H9 (cell line): ENCODE measurements at regions not wholly inside any gene's neighbourhood (a gene's known extent, or its start where the extent isn't known, plus 50 kb on each side); places are given as distances from the start of the nearest gene placed in this dataset.

Experiments used
- DNase-seq: peaks from one replicate; pipeline ENCODE4 v3.0.0-alpha.2; 2017
- H2AFZ ChIP-seq: one replicate; pipeline ENCODE4 v1.6.1; 2013; ENCODE audit warnings: mild to moderate bottlenecking, low read length, control low read depth, moderate library complexity
- H2AK5ac ChIP-seq: 2 replicates; pipeline ENCODE4 v1.6.1; 2013; ENCODE audit warnings: low read length, control low read depth, mixed read lengths; ENCODE audit not compliant: insufficient read length
- H2BK120ac ChIP-seq: one replicate; pipeline ENCODE4 v1.6.1; 2013; ENCODE audit warnings: low read depth, mild to moderate bottlenecking, low read length, control low read depth, inconsistent platforms; ENCODE audit not compliant: poor library complexity, severe bottlenecking
- H2BK12ac ChIP-seq: 2 replicates; pipeline ENCODE4 v1.6.1; 2013; ENCODE audit warnings: low read length, control low read depth, mixed read lengths, low read depth; ENCODE audit not compliant: insufficient read length
- H2BK15ac ChIP-seq: 2 replicates; pipeline ENCODE4 v1.6.1; 2013; ENCODE audit warnings: low read depth, low read length, control low read depth
- H2BK20ac ChIP-seq: one replicate; pipeline ENCODE4 v1.6.1; 2013; ENCODE audit warnings: low read depth, mild to moderate bottlenecking, low read length, control low read depth, inconsistent platforms; ENCODE audit not compliant: poor library complexity, severe bottlenecking
- H2BK5ac ChIP-seq: 2 replicates; pipeline ENCODE4 v1.6.1; 2013; ENCODE audit warnings: low read length, control low read depth, mixed read lengths; ENCODE audit not compliant: insufficient read length
- H3K14ac ChIP-seq: 2 replicates; pipeline ENCODE4 v1.6.1; 2013; ENCODE audit warnings: low read length, control low read depth; ENCODE audit not compliant: insufficient read depth
- H3K18ac ChIP-seq: 2 replicates; pipeline ENCODE4 v1.6.1; 2013; ENCODE audit warnings: low read depth, mild to moderate bottlenecking, mixed read lengths, low read length, control low read depth; ENCODE audit not compliant: insufficient read length
- H3K23ac ChIP-seq: 2 replicates; pipeline ENCODE4 v1.6.1; 2013; ENCODE audit warnings: low read length, control low read depth, mixed read lengths, low read depth; ENCODE audit not compliant: insufficient read length
- H3K23me2 ChIP-seq: 2 replicates; pipeline ENCODE4 v1.6.1; 2013; ENCODE audit warnings: low read depth, mild to moderate bottlenecking, mixed read lengths, low read length, control low read depth; ENCODE audit not compliant: insufficient read length, poor library complexity, severe bottlenecking
- H3K27ac ChIP-seq: 2 replicates; pipeline ENCODE4 v1.5.1; 2013; ENCODE audit warnings: low read length, control low read depth, mixed read lengths, low read depth; ENCODE audit not compliant: insufficient read length
- H3K27me3 ChIP-seq: 2 replicates; pipeline ENCODE4 v1.6.1; 2013; ENCODE audit warnings: low read length, control low read depth, inconsistent platforms; ENCODE audit not compliant: insufficient read depth
- H3K4ac ChIP-seq: 2 replicates; pipeline ENCODE4 v1.6.1; 2013; ENCODE audit warnings: low read depth, mild to moderate bottlenecking, control low read depth, inconsistent platforms, low read length, moderate library complexity
- H3K4me1 ChIP-seq: 2 replicates; pipeline ENCODE4 v1.6.1; 2013; ENCODE audit warnings: low read length, control low read depth, inconsistent platforms; ENCODE audit not compliant: insufficient read depth
- H3K4me2 ChIP-seq: 2 replicates; pipeline ENCODE4 v1.6.1; 2013; ENCODE audit warnings: low read length, control low read depth, mixed read lengths; ENCODE audit not compliant: insufficient read length, insufficient read depth
- H3K56ac ChIP-seq: 2 replicates; pipeline ENCODE4 v1.6.1; 2013; ENCODE audit warnings: low read depth, mild to moderate bottlenecking, mixed read lengths, low read length, control low read depth; ENCODE audit not compliant: insufficient read length
- H3K79me1 ChIP-seq: 2 replicates; pipeline ENCODE4 v1.6.1; 2013; ENCODE audit warnings: low read depth, mild to moderate bottlenecking, moderate library complexity, low read length, control low read depth, inconsistent platforms; ENCODE audit not compliant: insufficient read depth, poor library complexity, severe bottlenecking
- H3K79me2 ChIP-seq: 2 replicates; pipeline ENCODE4 v1.6.1; 2013; ENCODE audit warnings: low read length, control low read depth, inconsistent platforms; ENCODE audit not compliant: insufficient read depth
- H3K9ac ChIP-seq: 2 replicates; pipeline ENCODE4 v1.6.1; 2013; ENCODE audit warnings: low read length, control low read depth, mixed read lengths; ENCODE audit not compliant: insufficient read length; ENCODE audit errors: extremely low read depth
- H3K9me3 ChIP-seq: one replicate; pipeline ENCODE4 v1.6.1; 2013; ENCODE audit warnings: low read depth, low read length, inconsistent platforms; ENCODE audit not compliant: control insufficient read depth
- H3T11ph ChIP-seq: one replicate; pipeline ENCODE4 v1.6.1; 2013; ENCODE audit warnings: mild to moderate bottlenecking, low read length, control low read depth, inconsistent platforms
- H4K20me1 ChIP-seq: one replicate; pipeline ENCODE4 v1.6.1; 2013; ENCODE audit not compliant: control insufficient read depth, insufficient read length, insufficient read depth
- H4K5ac ChIP-seq: 2 replicates; pipeline ENCODE4 v1.6.1; 2013; ENCODE audit warnings: low read depth, mild to moderate bottlenecking, mixed read lengths, low read length, control low read depth; ENCODE audit not compliant: insufficient read length
- H4K8ac ChIP-seq: replicated peaks from 2 replicates; pipeline ENCODE4 v1.6.1; 2013; ENCODE audit warnings: low read length, control low read depth, mixed read lengths, low read depth; ENCODE audit not compliant: insufficient read length
- H4K91ac ChIP-seq: 2 replicates; pipeline ENCODE4 v1.6.1; 2013; ENCODE audit warnings: low read depth, mild to moderate bottlenecking, moderate library complexity, mixed read lengths, low read length, control low read depth; ENCODE audit not compliant: insufficient read length
- H3K27ac Mint-ChIP-seq, 3 experiments: 2 replicates in 2 of 3; 3 replicates in 1 of 3; pipeline ENCODE4 v1.8.0; 2020 to 2021; ENCODE audit warnings: mixed read lengths in 3 of 3, mild to moderate bottlenecking in 1 of 3, moderate library complexity in 1 of 3
- H3K27me3 Mint-ChIP-seq: 2 replicates; pipeline ENCODE4 v1.8.0; 2021; ENCODE audit warnings: low read depth, mild to moderate bottlenecking, moderate library complexity, mixed read lengths
- H3K36me3 Mint-ChIP-seq, 3 experiments: 2 replicates in 2 of 3; 3 replicates in 1 of 3; pipeline ENCODE4 v1.8.0; 2020 to 2021; ENCODE audit warnings: low read depth in 3 of 3, mixed read lengths in 3 of 3; ENCODE audit not compliant: insufficient read depth in 1 of 3
- H3K4me1 Mint-ChIP-seq, 2 experiments: 2 replicates each; pipeline ENCODE4 v1.8.0; 2020; ENCODE audit warnings: mixed read lengths in 2 of 2
- H3K4me3 Mint-ChIP-seq, 2 experiments: 2 replicates in 1 of 2; 3 replicates in 1 of 2; pipeline ENCODE4 v1.8.0; 2020 to 2021; ENCODE audit warnings: mild to moderate bottlenecking in 2 of 2, mixed read lengths in 2 of 2, moderate library complexity in 1 of 2
- H3K9me3 Mint-ChIP-seq, 2 experiments: 2 replicates in 1 of 2; 3 replicates in 1 of 2; pipeline ENCODE4 v1.8.0; 2020; ENCODE audit warnings: mild to moderate bottlenecking in 2 of 2, mixed read lengths in 2 of 2, moderate library complexity in 1 of 2
- TF ChIP-seq, protein P1 (sequence below): fragments of 200-600 bp; sonication (generic); conservative IDR thresholded peaks from 3 replicates; pipeline ENCODE4 v1.8.0; 2021; ENCODE audit warnings: antibody characterized with exemption, mild to moderate bottlenecking

DNA sequence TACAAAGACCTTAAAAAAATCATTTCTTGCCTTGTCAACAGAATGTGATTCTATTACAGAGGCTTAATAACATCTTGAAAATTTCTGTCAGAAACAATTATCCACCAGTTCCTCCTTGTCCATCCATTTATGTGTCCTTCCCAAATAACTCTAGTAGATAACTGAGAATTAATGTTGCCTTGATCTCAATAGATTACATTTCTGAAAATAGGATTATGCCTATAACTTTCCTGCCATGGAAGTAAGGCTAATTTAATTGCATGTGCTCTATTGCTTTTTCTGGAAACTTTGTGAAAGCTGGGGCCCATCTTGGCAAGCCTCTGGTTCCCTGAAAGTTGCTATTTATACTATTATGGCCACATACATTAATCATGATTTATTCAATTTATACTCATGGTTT, 76.2 kb upstream of the UNC5C start:
- H3K9me3 Mint-ChIP-seq, result no peaks in the 10 kb centered on the region

More for the DNA sequence above, 76.2 kb upstream of the UNC5C start:
- Histone ChIP-seq H2AFZ (no peak overlapping the region), H3K4me2 (no peak overlapping the region), H3K9me3 (no peaks in the 10 kb centered on the region), H3K14ac (no peak overlapping the region), H4K20me1 (no peaks in the 10 kb centered on the region), H3K27ac (no peak overlapping the region), H2AK5ac (no peak overlapping the region), H2BK20ac (no peak overlapping the region), H3K56ac (no peak overlapping the region), H3K4me1 (peaks cover 3% of the 10 kb centered on the region; the same call in 1 of the 2 replicates), H2BK15ac (no peak overlapping the region), H3K4ac (no peak overlapping the region), H2BK120ac (no peak overlapping the region), H3K27me3 (no peaks in the 10 kb centered on the region), H2BK12ac (no peak overlapping the region), H4K8ac (no peak overlapping the region), H3K23ac (no peak overlapping the region), H2BK5ac (no peak overlapping the region), H3K9ac (no peak overlapping the region), H3T11ph (no peak overlapping the region), H4K5ac (no peak overlapping the region), H3K79me2 (no peaks in the 10 kb centered on the region), H4K91ac (no peak overlapping the region), H3K18ac (no peak overlapping the region), H3K79me1 (no peaks in the 10 kb centered on the region), H3K23me2 (no peaks in the 10 kb centered on the region)
- Mint-ChIP-seq H3K36me3 (no peaks in the 10 kb centered on the region; a peak in 1 of 7 replicates), H3K27me3 (no peaks in the 10 kb centered on the region), H3K4me3 (no peak overlapping the region), H3K4me1 (peaks cover 21 to 28% of the 10 kb centered on the region in 2 experiments), H3K27ac (no peak overlapping the region)
- DNase-seq, result no peak
- TF ChIP-seq, protein P1, sequence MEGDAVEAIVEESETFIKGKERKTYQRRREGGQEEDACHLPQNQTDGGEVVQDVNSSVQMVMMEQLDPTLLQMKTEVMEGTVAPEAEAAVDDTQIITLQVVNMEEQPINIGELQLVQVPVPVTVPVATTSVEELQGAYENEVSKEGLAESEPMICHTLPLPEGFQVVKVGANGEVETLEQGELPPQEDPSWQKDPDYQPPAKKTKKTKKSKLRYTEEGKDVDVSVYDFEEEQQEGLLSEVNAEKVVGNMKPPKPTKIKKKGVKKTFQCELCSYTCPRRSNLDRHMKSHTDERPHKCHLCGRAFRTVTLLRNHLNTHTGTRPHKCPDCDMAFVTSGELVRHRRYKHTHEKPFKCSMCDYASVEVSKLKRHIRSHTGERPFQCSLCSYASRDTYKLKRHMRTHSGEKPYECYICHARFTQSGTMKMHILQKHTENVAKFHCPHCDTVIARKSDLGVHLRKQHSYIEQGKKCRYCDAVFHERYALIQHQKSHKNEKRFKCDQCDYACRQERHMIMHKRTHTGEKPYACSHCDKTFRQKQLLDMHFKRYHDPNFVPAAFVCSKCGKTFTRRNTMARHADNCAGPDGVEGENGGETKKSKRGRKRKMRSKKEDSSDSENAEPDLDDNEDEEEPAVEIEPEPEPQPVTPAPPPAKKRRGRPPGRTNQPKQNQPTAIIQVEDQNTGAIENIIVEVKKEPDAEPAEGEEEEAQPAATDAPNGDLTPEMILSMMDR, result no peak
